Upper lobe of left lung (tissue), 4 donors: ENCODE measurements at regions not wholly inside any gene's neighbourhood (a gene's known extent, or its start where the extent isn't known, plus 50 kb on each side); places are given as distances from the start of the nearest gene placed in this dataset.

Experiments
- EP300 ChIP-seq, 4 donors: sonication (generic); formaldehyde crosslinking; IDR thresholded peaks; one replicate each; pipeline ENCODE4 v1.5.1; 2017; ENCODE audit warnings: antibody characterized with exemption in 4 of 4, control low read depth in 2 of 4
- POLR2A ChIP-seq, 4 donors: fragments of 450-650 bp; IDR thresholded peaks; one replicate each; pipeline ENCODE4 v1.5.1; 2016 to 2017; ENCODE audit warnings: antibody characterized with exemption in 4 of 4, mild to moderate bottlenecking in 2 of 4
- POLR2AphosphoS5 ChIP-seq, 2 donors: sonication (generic); formaldehyde crosslinking; IDR thresholded peaks; one replicate each; pipeline ENCODE4 v1.5.1; 2017; ENCODE audit warnings: antibody characterized with exemption in 2 of 2
- TF ChIP-seq, protein P1 (sequence below), 6 experiments: fragments of 450-650 bp in 4 of 6; fragments of 200-600 bp in 2 of 6; sonication (generic) in 2 of 6; IDR thresholded peaks; one replicate each; pipeline ENCODE4 v1.5.1; 2016 to 2019; ENCODE audit warnings: antibody characterized with exemption in 6 of 6

DNA sequence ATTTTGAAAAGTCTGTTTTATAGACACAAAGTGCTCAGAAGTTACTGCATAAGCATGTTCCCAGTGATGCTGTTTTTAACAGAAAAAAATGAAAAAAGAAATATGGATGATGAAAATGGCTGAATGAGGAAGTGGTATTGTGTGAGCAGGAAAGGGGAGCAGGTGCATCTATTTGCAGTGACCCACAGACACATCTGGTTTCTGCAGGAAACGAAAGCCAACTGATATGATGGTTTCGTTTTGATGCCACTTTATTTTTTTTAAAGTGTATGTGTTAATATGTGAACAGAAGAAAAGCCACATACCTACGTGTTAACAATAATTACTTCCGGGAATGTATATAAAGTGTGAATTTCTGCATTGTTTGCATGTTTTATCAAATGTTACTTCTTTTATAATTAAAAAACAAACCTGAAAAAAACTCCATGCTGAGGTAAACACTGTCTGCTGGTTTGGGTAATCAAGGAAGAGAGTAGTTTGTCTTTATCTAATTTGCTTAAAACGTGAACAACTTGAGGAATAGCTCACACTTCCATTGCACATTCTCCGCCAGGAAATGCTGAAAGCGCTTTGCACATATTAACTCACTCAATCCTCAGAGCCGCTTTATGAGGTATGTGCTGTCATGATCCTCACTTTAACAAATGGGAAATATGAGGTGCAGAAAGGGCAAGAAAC, 1335.9 kb downstream of the TBC1D22A start:
- TF ChIP-seq, protein P1, sequence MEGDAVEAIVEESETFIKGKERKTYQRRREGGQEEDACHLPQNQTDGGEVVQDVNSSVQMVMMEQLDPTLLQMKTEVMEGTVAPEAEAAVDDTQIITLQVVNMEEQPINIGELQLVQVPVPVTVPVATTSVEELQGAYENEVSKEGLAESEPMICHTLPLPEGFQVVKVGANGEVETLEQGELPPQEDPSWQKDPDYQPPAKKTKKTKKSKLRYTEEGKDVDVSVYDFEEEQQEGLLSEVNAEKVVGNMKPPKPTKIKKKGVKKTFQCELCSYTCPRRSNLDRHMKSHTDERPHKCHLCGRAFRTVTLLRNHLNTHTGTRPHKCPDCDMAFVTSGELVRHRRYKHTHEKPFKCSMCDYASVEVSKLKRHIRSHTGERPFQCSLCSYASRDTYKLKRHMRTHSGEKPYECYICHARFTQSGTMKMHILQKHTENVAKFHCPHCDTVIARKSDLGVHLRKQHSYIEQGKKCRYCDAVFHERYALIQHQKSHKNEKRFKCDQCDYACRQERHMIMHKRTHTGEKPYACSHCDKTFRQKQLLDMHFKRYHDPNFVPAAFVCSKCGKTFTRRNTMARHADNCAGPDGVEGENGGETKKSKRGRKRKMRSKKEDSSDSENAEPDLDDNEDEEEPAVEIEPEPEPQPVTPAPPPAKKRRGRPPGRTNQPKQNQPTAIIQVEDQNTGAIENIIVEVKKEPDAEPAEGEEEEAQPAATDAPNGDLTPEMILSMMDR (IDR thresholded peaks at IDR 0.05), result no peak
- TF ChIP-seq POLR2A (IDR thresholded peaks at IDR 0.05) (no peak), POLR2AphosphoS5 (IDR thresholded peaks at IDR 0.05) (no peak), EP300 (IDR thresholded peaks at IDR 0.05) (no peak)
